LNCAP (cell line): ENCODE measurements at regions not wholly inside any gene's neighbourhood (a gene's known extent, or its start where the extent isn't known, plus 50 kb on each side); places are given as distances from the start of the nearest gene placed in this dataset.

ENCODE experiments used
- CTCF ChIP-seq: fragments of 450-650 bp; IDR thresholded peaks from 2 replicates; pipeline ENCODE4 v1.5.1; 2017; ENCODE audit warnings: mild to moderate bottlenecking

GRCh38 chr16:9660898-9661297 lies 521.3 kb downstream of the GRIN2A start:
- no peak for TF ChIP-seq CTCF

GRCh38 chr16:9661336-9662017 lies 520.8 kb downstream of the GRIN2A start:
- no peak for TF ChIP-seq CTCF

GRCh38 chr16:9663588-9663987 lies 518.6 kb downstream of the GRIN2A start:
- no peak for TF ChIP-seq CTCF

GRCh38 chr16:9665851-9666271 lies 516.4 kb downstream of the GRIN2A start:
- TF ChIP-seq CTCF, result no peak

GRCh38 chr16:9666834-9667480 lies 515.3 kb downstream of the GRIN2A start:
- TF ChIP-seq CTCF, result no peak

GRCh38 chr16:9670033-9670432 lies 512.2 kb downstream of the GRIN2A start:
- TF ChIP-seq CTCF, result no peak

- no peak for TF ChIP-seq CTCF
Observed at GRCh38 chr16:9677301-9677653, 505.0 kb downstream of the GRIN2A start.
